ENCODE measurements at regions not wholly inside any gene's neighbourhood (a gene's known extent, or its start where the extent isn't known, plus 50 kb on each side); places are given as distances from the start of the nearest gene placed in this dataset.

DNA sequence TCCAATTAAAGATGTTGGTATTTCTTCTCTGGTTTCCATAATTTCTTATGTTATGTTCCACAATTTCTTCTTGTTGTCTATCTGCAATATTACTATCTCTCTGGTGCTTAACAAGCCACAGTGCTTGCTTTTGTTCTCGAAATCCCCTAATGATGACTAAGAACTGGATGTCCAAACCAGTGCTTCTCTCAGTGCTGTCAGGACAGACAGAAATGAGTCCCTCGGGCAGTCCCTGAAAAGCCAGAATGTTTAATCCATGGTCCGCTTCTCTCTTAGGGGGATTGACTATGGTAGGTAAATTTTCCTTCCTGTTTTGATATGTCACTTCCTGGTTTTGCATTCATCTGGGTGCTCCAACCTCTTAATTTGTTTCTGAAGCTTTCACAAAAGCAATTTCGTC is 321.6 kb upstream of the PCDH10 start:
- Mint-ChIP-seq H3K27ac (no peak overlapping the region), H3K27me3 (no peaks in the 10 kb centered on the region), H3K4me1 (no peaks in the 10 kb centered on the region), H3K36me3 (no peaks in the 10 kb centered on the region), H3K4me3 (no peak overlapping the region), H3K9me3 (peaks cover 0 to 16% (median 6%) of the 10 kb centered on the region in 9 donors)
- POLR2A ChIA-PET, result no interaction called here
- ATAC-seq (no peak), DNase-seq (no peak)

DNA sequence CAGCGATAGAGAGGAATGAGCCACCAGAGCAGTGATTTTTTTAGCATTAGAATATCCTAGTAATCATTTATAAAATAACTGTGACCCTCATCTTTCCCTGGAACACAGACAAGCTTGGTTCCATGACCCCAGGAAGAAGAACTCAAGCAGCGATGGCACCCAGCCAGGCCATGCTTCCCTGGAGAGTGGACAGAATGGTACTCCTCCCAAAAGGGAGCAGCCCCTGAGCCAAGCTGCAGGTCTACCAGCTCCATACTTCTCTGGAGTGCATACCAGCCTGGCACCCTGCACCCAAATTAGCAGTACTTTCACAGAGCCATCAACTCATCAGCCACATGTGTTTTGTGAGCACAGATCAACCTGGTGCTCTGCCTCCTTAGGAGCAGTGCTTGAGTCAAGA is 310.9 kb upstream of the PCDH10 start:
- POLR2A ChIA-PET, result no interaction called here
- H3K36me3 Mint-ChIP-seq, result peaks cover 0 to 10% (median 0%) of the 10 kb centered on the region in 3 donors
- ATAC-seq (no peak), DNase-seq (no peak)
- H3K27me3 Mint-ChIP-seq, result no peaks in the 10 kb centered on the region
- no peak overlapping the region for H3K4me3 Mint-ChIP-seq
- no peaks in the 10 kb centered on the region for H3K4me1 Mint-ChIP-seq
- H3K9me3 Mint-ChIP-seq, result peaks cover 5 to 46% (median 29%) of the 10 kb centered on the region in 9 donors
- H3K27ac Mint-ChIP-seq, result no peak overlapping the region

DNA sequence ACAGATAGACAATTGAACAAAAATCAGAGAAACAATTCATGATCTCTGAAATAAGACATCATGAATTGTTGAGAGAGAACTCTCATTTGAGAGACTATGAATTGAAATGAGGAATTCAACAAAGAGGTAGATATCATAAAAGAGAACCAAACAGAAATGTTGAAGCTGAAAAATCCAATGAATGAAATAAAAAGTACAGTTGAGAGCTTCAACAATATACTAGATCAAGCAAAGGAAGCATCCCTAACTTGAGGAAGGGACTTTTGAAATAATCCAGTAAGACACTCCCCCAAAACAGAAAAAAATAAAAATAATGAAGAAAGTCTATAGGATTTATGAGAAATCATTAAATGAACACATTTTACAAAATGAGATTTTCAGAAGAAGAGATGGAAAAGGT is 310.0 kb upstream of the PCDH10 start:
- H3K4me3 Mint-ChIP-seq, result no peak overlapping the region
- ATAC-seq (no peak), DNase-seq (no peak)
- H3K4me1 Mint-ChIP-seq, result no peaks in the 10 kb centered on the region
- H3K27me3 Mint-ChIP-seq, result no peaks in the 10 kb centered on the region
- H3K27ac Mint-ChIP-seq, result no peak overlapping the region
- peaks cover 0 to 10% (median 0%) of the 10 kb centered on the region in 3 donors for H3K36me3 Mint-ChIP-seq
- POLR2A ChIA-PET, result no interaction called here
- H3K9me3 Mint-ChIP-seq, result peaks cover 5 to 53% (median 29%) of the 10 kb centered on the region in 9 donors

DNA sequence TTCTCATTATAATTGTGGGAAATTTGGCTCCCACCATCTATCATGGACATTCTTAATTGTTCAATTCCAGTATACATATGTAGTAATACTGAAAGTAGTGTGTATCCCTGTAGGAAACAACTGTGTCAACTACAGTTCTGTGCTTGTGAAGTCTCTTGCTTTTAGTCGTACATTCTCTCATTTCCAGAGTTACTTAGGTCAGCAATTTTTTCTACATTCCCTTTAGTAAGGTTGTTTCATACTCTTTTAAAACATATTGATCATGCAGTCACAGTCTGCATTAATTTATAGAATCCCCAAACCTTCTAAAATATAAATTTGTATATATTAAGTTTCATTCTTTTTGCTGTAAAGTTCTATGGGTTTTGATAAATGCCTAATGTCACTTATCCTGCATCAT is 289.2 kb upstream of the PCDH10 start:
- no peak for ATAC-seq
- Mint-ChIP-seq H3K9me3 (peaks cover 0 to 13% (median 0%) of the 10 kb centered on the region in 9 donors), H3K36me3 (no peaks in the 10 kb centered on the region)

GRCh38 chr4:132860976-132861375 is 288.1 kb upstream of the PCDH10 start:
- Mint-ChIP-seq H3K9me3 (peaks cover 0 to 13% (median 1%) of the 10 kb centered on the region in 9 donors), H3K27ac (no peak overlapping the region), H3K27me3 (no peaks in the 10 kb centered on the region), H3K36me3 (no peaks in the 10 kb centered on the region), H3K4me3 (no peak overlapping the region), H3K4me1 (no peaks in the 10 kb centered on the region)
- DNase-seq, result no peak
- ATAC-seq, result no peak
- POLR2A ChIA-PET, result no interaction called here

More for the DNA sequence above, 289.2 kb upstream of the PCDH10 start:
- Mint-ChIP-seq H3K27ac (no peak overlapping the region), H3K27me3 (no peaks in the 10 kb centered on the region), H3K4me3 (no peak overlapping the region), H3K4me1 (no peaks in the 10 kb centered on the region)
- DNase-seq, result no peak
- POLR2A ChIA-PET, result no interaction called here

GRCh38 chr4:132863619-132864018 is 285.5 kb upstream of the PCDH10 start:
- POLR2A ChIA-PET, result no interaction called here
- Mint-ChIP-seq H3K4me3 (no peak overlapping the region), H3K27ac (no peak overlapping the region), H3K27me3 (no peaks in the 10 kb centered on the region), H3K4me1 (no peaks in the 10 kb centered on the region), H3K36me3 (no peaks in the 10 kb centered on the region), H3K9me3 (peaks cover 0 to 13% (median 0%) of the 10 kb centered on the region in 9 donors)
- DNase-seq (no peak), ATAC-seq (no peak)

GRCh38 chr4:132865458-132865857 is 283.6 kb upstream of the PCDH10 start:
- Mint-ChIP-seq H3K27ac (no peak overlapping the region), H3K27me3 (no peaks in the 10 kb centered on the region), H3K9me3 (peaks cover 0 to 13% (median 5%) of the 10 kb centered on the region in 9 donors), H3K36me3 (no peaks in the 10 kb centered on the region), H3K4me1 (no peaks in the 10 kb centered on the region), H3K4me3 (no peak overlapping the region)
- DNase-seq (no peak), ATAC-seq (no peak)
- POLR2A ChIA-PET, result no interaction called here

DNA sequence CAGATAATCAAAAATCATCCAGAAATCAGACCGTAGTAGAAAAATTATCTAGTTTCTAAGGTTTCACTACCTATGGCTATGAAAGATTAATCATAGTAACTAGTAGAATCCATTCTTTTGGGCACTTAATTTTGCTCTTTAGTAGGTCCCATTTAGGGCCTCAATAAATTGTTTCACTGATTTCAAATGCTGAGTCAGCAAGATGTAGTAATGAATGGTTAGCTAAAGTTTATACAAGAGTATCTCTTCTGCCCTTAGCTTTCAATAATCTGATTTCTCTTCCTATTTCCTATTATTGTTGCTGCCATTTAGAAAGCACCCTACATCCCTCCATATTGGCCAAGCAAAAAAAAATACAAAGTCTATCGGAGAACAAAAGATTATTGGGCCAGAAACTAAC is 283.2 kb upstream of the PCDH10 start:
- Mint-ChIP-seq H3K27ac (no peak overlapping the region), H3K27me3 (no peaks in the 10 kb centered on the region), H3K9me3 (peaks cover 0 to 13% (median 5%) of the 10 kb centered on the region in 9 donors), H3K4me1 (no peaks in the 10 kb centered on the region), H3K36me3 (no peaks in the 10 kb centered on the region), H3K4me3 (no peak overlapping the region)
- POLR2A ChIA-PET, result no interaction called here
- ATAC-seq, result no peak
- no peak for DNase-seq

- POLR2A ChIA-PET, result no interaction called here
- Mint-ChIP-seq H3K27me3 (no peaks in the 10 kb centered on the region), H3K4me1 (no peaks in the 10 kb centered on the region), H3K36me3 (no peaks in the 10 kb centered on the region), H3K4me3 (no peak overlapping the region), H3K27ac (no peak overlapping the region), H3K9me3 (peaks cover 0 to 13% (median 5%) of the 10 kb centered on the region in 9 donors)
- DNase-seq (no peak), ATAC-seq (no peak)
Observed at GRCh38 chr4:132866616-132867015, 282.5 kb upstream of the PCDH10 start.

DNA sequence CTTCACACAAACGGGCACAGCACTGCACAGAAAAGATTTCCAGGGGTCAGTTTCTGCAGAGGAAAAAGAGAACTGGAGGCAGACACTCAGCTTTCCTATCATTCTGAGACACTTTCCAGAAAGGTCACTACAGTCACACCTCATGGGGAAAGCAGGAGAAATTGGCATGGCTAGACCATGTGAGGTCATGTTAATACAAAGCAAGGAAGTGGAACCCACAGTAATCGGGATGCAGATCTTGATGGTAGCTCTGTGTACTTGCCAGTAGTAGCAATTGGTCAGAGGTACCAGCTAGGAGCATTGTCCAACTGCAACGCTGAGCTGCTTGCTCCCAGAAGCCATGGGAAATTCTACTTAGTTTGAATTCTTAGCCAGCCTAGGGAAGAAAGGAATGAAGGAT is 255.3 kb upstream of the PCDH10 start:
- Mint-ChIP-seq H3K4me3 (no peak overlapping the region), H3K36me3 (no peaks in the 10 kb centered on the region), H3K27me3 (no peaks in the 10 kb centered on the region), H3K9me3 (peaks cover 0 to 24% (median 3%) of the 10 kb centered on the region in 9 donors), H3K4me1 (no peaks in the 10 kb centered on the region), H3K27ac (peak overlapping the region in 2 of 10 donors; percentile 51 to 53)
- no peak for ATAC-seq
- POLR2A ChIA-PET, result no interaction called here
- no peak for DNase-seq

DNA sequence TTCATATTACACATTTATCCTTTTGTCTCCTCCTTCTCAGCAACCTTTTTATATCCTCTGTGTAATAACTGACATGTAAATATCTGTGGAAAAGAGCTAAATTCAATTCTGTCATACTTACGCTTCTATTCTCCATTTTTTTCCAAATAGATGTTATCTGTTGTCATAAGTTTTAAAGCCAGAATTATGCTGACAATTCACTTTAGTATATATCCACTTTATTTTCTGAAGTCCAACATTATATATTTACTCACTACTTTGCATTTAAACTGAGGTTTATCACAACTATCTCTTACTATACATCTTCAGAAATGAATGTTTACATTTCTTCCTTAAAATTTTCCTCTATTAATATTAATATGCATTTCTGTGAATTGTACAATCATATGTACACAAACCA is 247.9 kb upstream of the PCDH10 start:
- no peak for ATAC-seq
- H3K4me1 Mint-ChIP-seq, result no peaks in the 10 kb centered on the region
- no peaks in the 10 kb centered on the region for H3K36me3 Mint-ChIP-seq
- H3K27me3 Mint-ChIP-seq, result no peaks in the 10 kb centered on the region
- no peak overlapping the region for H3K4me3 Mint-ChIP-seq
- no peak for DNase-seq
- H3K27ac Mint-ChIP-seq, result no peak overlapping the region
- H3K9me3 Mint-ChIP-seq, result peaks cover 0 to 14% (median 2%) of the 10 kb centered on the region in 9 donors
- POLR2A ChIA-PET, result no interaction called here

DNA sequence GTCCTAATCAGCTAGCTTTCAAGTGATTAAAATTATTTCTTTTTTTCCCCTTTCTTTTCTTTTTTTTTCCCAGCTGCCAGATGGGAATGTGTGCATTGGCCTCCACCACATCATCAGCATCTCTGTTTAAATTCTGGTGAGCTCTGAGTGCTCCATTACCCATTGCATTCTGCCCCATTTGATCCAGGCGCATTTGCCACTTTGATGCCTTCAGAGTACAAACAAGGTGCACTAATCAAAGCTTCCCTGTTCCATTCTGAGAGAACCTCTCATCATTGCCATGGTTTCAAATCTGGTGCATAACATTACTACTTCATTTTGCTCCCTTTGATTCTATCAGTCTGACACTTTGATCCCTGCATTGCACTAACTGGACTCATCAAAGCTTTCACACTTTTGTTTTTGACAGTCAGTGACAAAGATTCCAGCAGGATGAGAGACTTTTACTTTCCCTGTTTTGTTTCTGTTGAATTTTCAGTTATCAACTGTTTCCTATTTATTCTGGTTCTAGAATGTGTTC is 238.8 kb upstream of the PCDH10 start:
- Mint-ChIP-seq H3K27ac (no peak overlapping the region), H3K4me1 (no peaks in the 10 kb centered on the region)
- no peak for ATAC-seq

GRCh38 chr4:132918096-132918495 is 231.0 kb upstream of the PCDH10 start:
- Mint-ChIP-seq H3K36me3 (no peaks in the 10 kb centered on the region), H3K27me3 (no peaks in the 10 kb centered on the region), H3K4me3 (no peak overlapping the region)

More for the DNA sequence above, 238.8 kb upstream of the PCDH10 start:
- Mint-ChIP-seq H3K36me3 (no peaks in the 10 kb centered on the region), H3K4me3 (no peak overlapping the region), H3K27me3 (no peaks in the 10 kb centered on the region), H3K9me3 (peaks cover 0 to 8% (median 3%) of the 10 kb centered on the region in 9 donors)
- DNase-seq, result no peak
- POLR2A ChIA-PET, result no interaction called here

DNA sequence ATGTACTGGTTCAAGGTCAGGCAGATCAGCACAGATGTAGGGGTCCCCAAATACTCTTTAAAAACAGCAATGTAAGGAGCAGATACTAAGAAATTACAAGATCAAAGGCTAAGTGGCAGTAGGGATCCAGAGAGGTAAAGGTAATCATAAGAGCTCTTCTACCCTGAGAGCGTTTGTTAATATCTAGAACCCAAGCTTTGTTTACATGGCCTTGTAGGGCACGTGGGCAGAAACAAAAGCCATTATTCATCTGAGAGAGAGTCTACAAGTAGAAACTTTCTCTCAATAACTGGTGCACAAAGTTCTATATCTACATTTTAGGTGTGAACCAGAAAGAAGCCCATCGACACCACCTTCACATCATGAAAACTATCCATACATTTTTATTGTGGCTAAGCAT is 225.6 kb upstream of the PCDH10 start:
- H3K4me1 Mint-ChIP-seq, result no peaks in the 10 kb centered on the region
- DNase-seq (no peak), ATAC-seq (no peak)
- no peaks in the 10 kb centered on the region for H3K36me3 Mint-ChIP-seq
- H3K9me3 Mint-ChIP-seq, result peaks cover 0 to 3% (median 0%) of the 10 kb centered on the region in 9 donors
- H3K27me3 Mint-ChIP-seq, result no peaks in the 10 kb centered on the region
- POLR2A ChIA-PET, result no interaction called here
- H3K4me3 Mint-ChIP-seq, result no peak overlapping the region
- no peak overlapping the region for H3K27ac Mint-ChIP-seq

More at GRCh38 chr4:132918096-132918495, 231.0 kb upstream of the PCDH10 start:
- Mint-ChIP-seq H3K4me1 (no peaks in the 10 kb centered on the region), H3K9me3 (peaks cover 0 to 3% (median 0%) of the 10 kb centered on the region in 9 donors), H3K27ac (no peak overlapping the region)
- POLR2A ChIA-PET, result no interaction called here
- DNase-seq (no peak), ATAC-seq (no peak)

Data from naive thymus-derived CD8-positive, alpha-beta T cell (primary cell).